DMS153 treated with DMSO at 0.1 percent for 48 hours (cell line): ENCODE measurements at regions not wholly inside any gene's neighbourhood (a gene's known extent, or its start where the extent isn't known, plus 50 kb on each side); places are given as distances from the start of the nearest gene placed in this dataset.
"Not testable (repeated sequence)": the region's sequence is repeated elsewhere in the genome, so short reads cannot be mapped to it uniquely, and the experiment has no call there.

Experiments used
- DNase-seq: peaks from one replicate; lab custom pipeline; 2025; ENCODE audit not compliant: unreplicated experiment; lab: John Stamatoyannopoulos, UW

DNA sequence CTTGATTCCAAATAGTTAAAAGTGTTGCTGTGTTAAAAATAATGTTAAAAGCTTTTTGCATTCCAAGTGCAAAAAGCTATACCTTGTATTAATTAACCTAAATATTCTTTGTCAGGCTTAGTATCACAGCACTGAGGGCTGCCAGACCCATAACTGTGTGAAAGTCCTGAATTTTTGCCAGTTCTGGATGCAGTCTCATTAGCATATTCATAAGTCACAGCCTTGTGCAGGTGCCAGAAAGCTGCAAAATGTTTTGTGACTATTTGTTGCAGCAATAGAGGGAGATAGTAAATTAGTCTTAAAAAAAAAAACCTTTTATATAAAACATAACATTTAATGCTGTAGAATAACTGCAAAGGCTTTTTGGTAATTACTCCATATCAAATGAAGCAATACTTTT lies 56.6 kb downstream of the SLITRK1 start:
- DNase-seq = no peak

DNA sequence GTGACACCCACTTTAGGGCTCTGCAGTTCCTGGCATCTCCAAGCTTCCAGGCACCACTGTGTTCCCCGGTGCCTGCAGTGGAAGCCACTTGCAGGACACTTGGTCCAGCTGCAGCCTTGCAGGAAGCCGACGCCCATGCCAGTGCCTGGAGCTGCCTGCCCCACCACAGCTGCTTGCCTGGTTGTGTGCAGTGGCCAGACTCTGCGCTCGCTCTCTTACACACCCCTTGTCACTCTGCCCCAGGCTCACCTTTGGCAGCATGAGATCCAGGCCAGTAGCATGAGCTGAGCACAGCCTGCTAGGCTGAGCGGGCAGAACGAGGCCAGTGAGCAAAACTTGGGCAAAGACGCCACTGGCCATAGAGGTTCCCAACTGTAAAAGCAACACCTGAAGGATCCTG lies 57.7 kb downstream of the SLITRK1 start:
- DNase-seq = no peak

DNA sequence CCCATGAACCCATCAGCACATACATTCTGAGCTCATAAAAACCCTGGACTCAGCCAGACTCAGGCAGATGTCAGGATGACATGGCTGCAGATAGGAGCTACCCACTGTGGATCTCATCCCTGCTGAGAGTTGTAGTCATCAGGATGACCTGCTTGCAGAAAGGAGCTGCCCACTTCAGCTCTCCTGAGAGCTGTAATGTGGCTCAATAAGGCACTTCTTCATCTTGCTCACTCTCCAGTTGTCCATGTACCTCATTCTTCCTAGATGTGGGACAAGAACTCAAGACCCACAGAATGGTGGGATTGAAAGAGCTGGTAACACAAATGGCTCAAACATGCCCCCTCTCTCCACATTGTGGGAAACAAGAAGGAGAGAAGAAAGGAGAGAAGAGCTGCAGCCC lies 58.2 kb downstream of the SLITRK1 start:
- DNase-seq = no peak

DNA sequence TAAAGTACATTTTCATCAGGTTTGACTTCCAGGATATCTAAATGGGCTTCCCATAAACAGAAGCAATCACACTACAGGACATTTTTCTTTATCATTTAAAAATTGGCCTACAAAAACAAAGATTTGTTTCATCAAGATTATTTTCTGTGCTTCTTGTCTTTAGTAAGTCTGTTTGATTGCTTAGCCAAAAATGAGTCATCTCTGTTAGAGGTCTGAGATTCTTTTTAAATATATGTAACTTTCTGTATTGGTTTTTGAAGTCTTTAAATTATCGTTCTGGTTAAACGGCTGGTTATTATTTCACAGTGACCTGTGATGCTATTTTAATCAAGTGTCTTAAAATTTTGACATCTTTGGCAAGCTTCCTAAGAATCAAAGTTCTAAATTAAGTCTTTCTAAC lies 62.7 kb downstream of the SLITRK1 start:
- DNase-seq = no peak

DNA sequence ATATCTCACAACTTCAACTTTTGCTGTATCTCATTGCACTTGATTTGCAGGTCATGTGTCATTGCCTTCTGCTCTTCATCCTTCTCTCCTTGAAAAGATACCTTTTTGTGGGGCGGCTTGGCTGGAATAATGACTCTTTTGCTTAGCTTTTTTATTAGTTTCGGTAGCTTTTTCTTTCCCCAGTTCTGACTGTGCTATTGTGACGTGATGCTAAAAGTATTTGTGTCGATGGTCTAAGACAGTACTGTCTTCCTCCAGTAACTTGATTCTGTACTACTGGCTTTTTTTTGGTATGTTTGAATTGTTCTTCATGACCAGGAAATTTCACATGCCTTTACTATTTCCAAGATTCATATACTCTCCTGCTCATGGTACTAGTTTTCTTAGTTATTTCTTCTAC lies 63.1 kb downstream of the SLITRK1 start:
- DNase-seq = no peak

GRCh38 chr13:83816081-83816480 lies 66.2 kb downstream of the SLITRK1 start:
- DNase-seq = no peak

- no peak for DNase-seq
These were observed 66.7 kb downstream of the SLITRK1 start for GRCh38 chr13:83815598-83815997.

- no peak for DNase-seq
These were observed 72.1 kb downstream of the SLITRK1 start for GRCh38 chr13:83810136-83810535.

- no peak for DNase-seq
These were observed 77.8 kb downstream of the SLITRK1 start for GRCh38 chr13:83804356-83804962.

GRCh38 chr13:83798731-83799130 lies 83.5 kb downstream of the SLITRK1 start:
- no peak for DNase-seq

GRCh38 chr13:83796364-83796763 lies 85.9 kb downstream of the SLITRK1 start:
- DNase-seq = no peak

DNA sequence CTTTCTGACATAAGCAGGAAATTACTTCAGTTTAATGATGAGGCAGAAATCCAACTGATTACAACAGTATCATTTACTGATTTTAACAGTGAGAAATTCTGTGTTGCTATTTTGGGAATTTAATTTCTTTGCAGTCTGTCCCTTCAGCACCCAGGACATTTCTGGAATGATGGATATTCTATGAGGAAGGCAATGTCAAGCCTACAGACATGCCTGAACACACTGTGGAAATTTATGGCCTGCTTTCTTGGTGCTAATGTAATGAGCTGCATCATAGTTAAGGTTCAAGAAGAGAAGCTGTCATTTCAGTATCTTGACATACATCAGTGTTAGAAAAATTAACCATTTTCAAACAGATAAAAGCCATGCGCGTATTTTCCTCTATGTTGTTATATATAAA lies 87.7 kb downstream of the SLITRK1 start:
- DNase-seq = no peak

GRCh38 chr13:83780227-83780626 lies 102.0 kb downstream of the SLITRK1 start:
- no peak for DNase-seq

DNA sequence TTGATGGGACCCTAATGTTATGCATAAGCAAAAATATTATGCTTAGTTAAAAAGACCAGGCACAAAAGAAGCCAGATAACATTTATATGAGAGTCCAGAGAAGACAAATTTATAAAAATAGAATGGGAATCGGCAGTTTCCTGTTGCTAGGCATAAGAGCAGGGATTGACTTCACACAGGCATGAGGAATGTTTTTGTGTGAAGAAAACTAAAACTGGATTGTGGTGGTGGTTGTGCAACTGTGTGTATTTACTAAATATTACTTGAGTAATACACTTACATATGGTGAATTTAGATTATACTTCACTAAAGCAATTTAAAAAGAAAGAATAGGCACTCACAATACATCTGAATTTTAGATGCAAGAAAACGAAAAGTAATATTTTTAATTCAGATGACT lies 108.3 kb downstream of the SLITRK1 start:
- DNase-seq = no peak

DNA sequence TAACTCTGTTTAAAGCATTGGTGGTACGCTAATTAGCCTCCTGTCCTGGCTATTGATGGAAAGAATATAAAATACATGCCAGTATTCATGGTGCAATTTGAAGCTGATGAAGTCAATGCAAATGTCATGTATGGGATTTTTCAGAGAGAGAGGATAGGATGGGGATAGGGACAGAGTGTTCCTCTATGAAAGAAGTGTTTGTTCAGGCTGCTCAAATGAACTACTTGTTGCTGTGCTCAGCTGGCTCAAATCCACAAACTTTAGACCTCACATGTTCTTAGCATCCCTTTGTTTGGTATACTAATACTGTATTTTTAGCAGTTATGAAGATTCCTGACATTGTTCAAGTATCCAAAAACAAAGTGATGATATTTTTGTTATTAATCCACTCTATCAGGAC lies 116.5 kb downstream of the SLITRK1 start:
- no peak for DNase-seq

GRCh38 chr13:83761631-83762030 lies 120.6 kb downstream of the SLITRK1 start:
- DNase-seq = no peak

DNA sequence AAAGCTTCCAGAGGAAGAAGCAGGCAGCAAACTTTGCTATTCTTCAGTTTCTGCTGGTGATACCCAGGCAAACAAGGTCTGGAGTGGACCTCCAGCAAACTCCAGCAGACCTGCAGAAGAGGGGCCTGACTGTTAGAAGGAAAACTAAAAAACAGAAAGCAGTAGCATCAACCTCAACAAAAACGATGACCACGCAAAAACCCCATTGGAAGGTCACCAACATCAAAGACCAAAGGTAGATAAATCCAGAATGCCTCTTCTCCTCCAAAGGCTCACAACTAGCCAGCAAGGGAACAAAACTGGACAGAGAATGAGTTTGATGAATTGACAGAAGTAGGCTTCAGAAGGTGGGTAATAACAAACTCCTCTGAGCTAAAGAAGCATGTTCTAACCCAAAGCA lies 127.1 kb downstream of the SLITRK1 start:
- not testable (repeated sequence) for DNase-seq

GRCh38 chr13:83753912-83754624 lies 128.2 kb downstream of the SLITRK1 start:
- DNase-seq = no peak

GRCh38 chr13:83752141-83752540 lies 130.1 kb downstream of the SLITRK1 start:
- DNase-seq = no peak

DNA sequence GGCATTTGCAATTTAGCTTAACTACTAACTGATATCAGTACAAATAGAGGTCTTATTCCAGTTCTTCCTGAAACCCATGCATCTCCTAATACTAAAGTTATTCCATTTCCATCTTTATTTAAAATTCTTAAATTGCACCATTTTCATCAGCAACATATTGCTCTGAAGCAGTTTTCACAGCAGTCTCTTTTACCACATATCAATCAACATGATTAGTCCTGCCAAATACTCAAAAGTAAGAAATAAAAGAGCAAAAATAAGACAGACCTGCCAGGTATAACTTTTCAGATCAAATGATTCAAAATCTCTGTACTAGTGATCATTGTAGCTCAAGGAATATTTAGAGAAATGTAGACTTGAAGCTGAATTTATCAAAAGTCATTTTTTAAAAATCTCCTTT lies 141.7 kb downstream of the SLITRK1 start:
- no peak for DNase-seq

- no peak for DNase-seq
These were observed 143.9 kb downstream of the SLITRK1 start for GRCh38 chr13:83738407-83738806.

DNA sequence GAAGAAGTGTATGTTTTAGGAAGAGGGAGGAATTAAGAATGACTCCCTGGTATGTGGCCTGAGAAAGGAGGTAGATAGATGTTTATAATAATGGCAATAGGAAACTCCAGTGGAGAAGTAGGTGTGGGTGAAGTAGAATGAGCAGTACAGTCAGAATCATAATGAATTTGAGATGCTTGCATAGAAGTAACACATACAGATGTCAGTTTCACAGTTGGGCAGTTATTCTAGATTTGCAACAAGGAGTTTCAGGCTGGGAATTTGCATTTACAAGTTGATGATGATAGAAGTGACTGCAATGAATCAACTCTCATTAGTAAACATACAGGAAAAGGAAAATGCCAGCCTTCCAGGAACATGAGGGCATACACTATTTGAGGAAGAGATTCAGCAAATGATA lies 149.0 kb downstream of the SLITRK1 start:
- DNase-seq = no peak

GRCh38 chr13:83732755-83733154 lies 149.5 kb downstream of the SLITRK1 start:
- DNase-seq = no peak
